Right lobe of liver (tissue), 6 donors: ENCODE measurements at regions not wholly inside any gene's neighbourhood (a gene's known extent, or its start where the extent isn't known, plus 50 kb on each side); places are given as distances from the start of the nearest gene placed in this dataset.

ENCODE experiments used
- ATAC-seq, 4 donors: fragments of 200-7000 bp; cut with Tn5 transposase; one replicate each; pipeline ENCODE4 v1.9.1; 2020; ENCODE audit warnings: mild to moderate bottlenecking in 4 of 4, moderate library complexity in 4 of 4
- DNase-seq, 3 donors: peaks; one replicate each; pipeline ENCODE4 v3.0.0-alpha.2; 2020
- H3K27ac ChIP-seq, 3 donors: fragments of 200-600 bp; one replicate each; pipeline ENCODE4 v1.8.0; 2022
- H3K27me3 ChIP-seq, 2 donors: fragments of 200-600 bp; one replicate each; pipeline ENCODE4 v1.8.0; 2022
- H3K36me3 ChIP-seq, 4 donors: fragments of 200-600 bp; sonication (generic) in 1 of 4; one replicate each; pipeline versions ENCODE4 v1.5.1 to v1.8.0; 2017 to 2022; ENCODE audit warnings: control low read depth in 1 of 4
- H3K4me1 ChIP-seq, 4 donors: fragments of 200-600 bp; sonication (generic) in 1 of 4; one replicate each; pipeline versions ENCODE4 v1.5.1 to v1.8.0; 2017 to 2022; ENCODE audit warnings: control low read depth in 1 of 4
- H3K4me3 ChIP-seq, 3 donors: fragments of 200-600 bp; one replicate each; pipeline ENCODE4 v1.8.0; 2022
- H3K9me3 ChIP-seq, 4 donors: fragments of 200-600 bp; sonication (generic) in 1 of 4; one replicate each; pipeline versions ENCODE4 v1.5.1 to v1.8.0; 2017 to 2022; ENCODE audit warnings: control low read depth in 1 of 4
- POLR2A ChIP-seq: fragments of 450-650 bp; IDR thresholded peaks from one replicate; pipeline ENCODE4 v1.6.1; 2017; ENCODE audit warnings: antibody characterized with exemption, mild to moderate bottlenecking
- WGBS: methylation state at CpG from one replicate; pipeline ENCODE4 v1.1.6; 2018; ENCODE audit warnings: low coverage, low lambda C conversion rate; ENCODE audit not compliant: insufficient coverage; ENCODE audit errors: missing lambda C conversion rate; 5-methylcytosine and 5-hydroxymethylcytosine counted together
- intact Hi-C, 2 donors: fragments of 100-400 bp; cut with DNase I; formaldehyde crosslinking; loops; one replicate each; pipeline versions ENCODE4 v1.11.2 to v1.14.1; 2022
- TF ChIP-seq, protein P1 (sequence below), 4 donors: fragments of 200-600 bp in 3 of 4; fragments of 450-650 bp in 1 of 4; IDR thresholded peaks; one replicate each; pipeline versions ENCODE4 v1.5.1 to v1.8.0; 2016 to 2022; ENCODE audit warnings: antibody characterized with exemption in 4 of 4, mild to moderate bottlenecking in 2 of 4
- donor health status: DM: no; HTN: yes; CAD: no.
- donor health status: DM: no; HTN: no; CAD: no.
- donor health status: DM: no; HTN: no; CAD: no.
- donor health status: DM: no; HTN: yes; CAD: no.
- donor health status: DM: no; HTN: yes; CAD: no.

DNA sequence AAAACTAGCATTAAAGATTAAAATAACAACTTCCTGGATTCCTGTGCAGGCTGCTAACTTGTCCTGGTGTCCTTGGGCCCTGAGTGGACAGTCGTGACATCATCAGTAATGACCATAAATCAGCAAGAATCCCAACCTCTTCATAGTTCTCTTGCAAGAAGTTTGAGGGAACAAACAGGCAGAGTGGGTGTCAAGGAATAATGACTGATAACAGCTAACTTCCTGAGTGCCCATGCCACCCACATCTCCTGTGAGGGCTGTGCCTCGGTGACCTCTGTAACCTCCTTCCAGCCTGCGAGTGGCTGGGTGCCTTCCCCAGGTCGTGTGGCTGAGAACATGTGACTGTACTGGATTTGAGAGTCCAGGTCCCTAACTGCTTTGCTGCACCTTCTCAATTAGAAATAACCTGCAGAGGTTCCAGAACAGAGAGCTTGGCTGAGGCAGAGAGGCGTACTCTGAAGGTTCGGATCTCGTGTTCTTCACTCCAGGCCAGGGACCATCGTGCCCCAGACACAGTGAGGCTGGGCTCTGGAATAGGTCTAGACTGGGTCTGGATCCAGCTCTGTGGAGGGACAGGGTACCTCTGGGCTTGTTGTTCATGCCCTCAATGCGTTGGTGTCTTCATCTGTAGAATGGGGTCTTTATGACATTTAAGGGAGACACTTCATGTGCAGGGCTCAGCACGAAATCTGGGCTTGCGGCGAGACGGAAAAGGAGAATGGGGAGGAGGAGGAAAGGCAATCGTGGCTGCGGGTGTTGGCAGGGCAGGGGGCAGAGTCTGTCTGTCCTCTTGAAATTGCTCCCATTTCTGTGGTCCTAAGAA, 313.1 kb upstream of the ZNF32 start:
- Histone ChIP-seq H3K4me1 (no peaks in the 10 kb centered on the region), H3K27me3 (no peaks in the 10 kb centered on the region), H3K9me3 (no peaks in the 10 kb centered on the region), H3K4me3 (no peak overlapping the region), H3K27ac (peak overlapping the region in 2 of 3 donors; percentile 10 to 43), H3K36me3 (no peaks in the 10 kb centered on the region)
- intact Hi-C loops = no loop called here
- no peak for DNase-seq
- no peak for TF ChIP-seq POLR2A
- TF ChIP-seq, protein P1, sequence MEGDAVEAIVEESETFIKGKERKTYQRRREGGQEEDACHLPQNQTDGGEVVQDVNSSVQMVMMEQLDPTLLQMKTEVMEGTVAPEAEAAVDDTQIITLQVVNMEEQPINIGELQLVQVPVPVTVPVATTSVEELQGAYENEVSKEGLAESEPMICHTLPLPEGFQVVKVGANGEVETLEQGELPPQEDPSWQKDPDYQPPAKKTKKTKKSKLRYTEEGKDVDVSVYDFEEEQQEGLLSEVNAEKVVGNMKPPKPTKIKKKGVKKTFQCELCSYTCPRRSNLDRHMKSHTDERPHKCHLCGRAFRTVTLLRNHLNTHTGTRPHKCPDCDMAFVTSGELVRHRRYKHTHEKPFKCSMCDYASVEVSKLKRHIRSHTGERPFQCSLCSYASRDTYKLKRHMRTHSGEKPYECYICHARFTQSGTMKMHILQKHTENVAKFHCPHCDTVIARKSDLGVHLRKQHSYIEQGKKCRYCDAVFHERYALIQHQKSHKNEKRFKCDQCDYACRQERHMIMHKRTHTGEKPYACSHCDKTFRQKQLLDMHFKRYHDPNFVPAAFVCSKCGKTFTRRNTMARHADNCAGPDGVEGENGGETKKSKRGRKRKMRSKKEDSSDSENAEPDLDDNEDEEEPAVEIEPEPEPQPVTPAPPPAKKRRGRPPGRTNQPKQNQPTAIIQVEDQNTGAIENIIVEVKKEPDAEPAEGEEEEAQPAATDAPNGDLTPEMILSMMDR (IDR thresholded peaks at IDR 0.05) = no peak
- 61% methylated on average over 8 of the region's 15 CpGs for WGBS
- ATAC-seq = peak in 1 of 4 donors; percentile 40

DNA sequence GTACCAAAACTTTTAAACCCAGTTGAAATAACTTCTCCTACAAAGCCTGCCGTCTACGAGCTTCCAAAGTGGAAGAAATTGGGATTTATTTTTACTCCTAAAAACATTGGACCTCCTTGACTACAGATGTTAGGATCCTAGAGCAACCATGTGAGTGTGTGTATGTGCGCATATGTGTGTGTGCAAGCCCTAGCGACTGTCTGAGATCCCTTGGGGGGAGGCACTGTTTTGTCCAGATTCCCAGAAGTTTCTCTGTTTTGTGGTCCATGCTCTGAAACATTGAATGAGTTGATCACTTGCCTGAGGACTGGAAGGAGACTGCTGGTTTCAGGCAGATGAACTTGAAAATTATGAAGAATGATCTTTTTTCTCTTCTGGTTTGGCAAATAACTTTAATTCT, 312.3 kb upstream of the ZNF32 start:
- H3K27ac ChIP-seq = peak overlapping the region in 1 of 3 donors; percentile 8
- WGBS = 60% methylated on average over 4 of the region's 4 CpGs
- H3K4me3 ChIP-seq = no peak overlapping the region
- no peaks in the 10 kb centered on the region for H3K9me3 ChIP-seq
- DNase-seq = no peak
- TF ChIP-seq POLR2A = no peak
- no peaks in the 10 kb centered on the region for H3K27me3 ChIP-seq
- H3K36me3 ChIP-seq = no peaks in the 10 kb centered on the region
- intact Hi-C loops = no loop called here
- ATAC-seq = no peak
- H3K4me1 ChIP-seq = no peaks in the 10 kb centered on the region

DNA sequence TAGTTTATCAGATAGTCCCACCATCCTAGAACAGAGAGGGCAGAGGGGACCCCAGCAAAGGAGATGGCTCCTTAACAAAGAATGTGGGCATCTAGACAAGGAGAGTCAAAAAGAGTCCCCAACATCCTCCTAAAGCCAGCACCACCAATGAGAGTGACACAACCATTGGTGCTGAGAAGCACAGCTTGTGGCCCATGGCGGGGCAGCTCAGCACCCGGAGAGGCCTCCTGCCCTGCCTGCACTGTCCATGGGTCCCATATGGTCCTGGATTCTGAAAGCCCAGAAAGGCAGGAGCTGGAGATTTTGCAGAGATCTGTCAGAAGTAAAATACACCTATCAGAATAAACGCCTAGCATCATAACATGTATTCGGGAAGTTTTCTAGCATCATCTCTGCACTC, 311.8 kb upstream of the ZNF32 start:
- no peaks in the 10 kb centered on the region for H3K4me1 ChIP-seq
- no peak overlapping the region for H3K4me3 ChIP-seq
- intact Hi-C loops = no loop called here
- H3K27me3 ChIP-seq = no peaks in the 10 kb centered on the region
- H3K9me3 ChIP-seq = no peaks in the 10 kb centered on the region
- DNase-seq (no peak), ATAC-seq (no peak)
- WGBS = 92% methylated on average over 2 of the region's 4 CpGs
- H3K36me3 ChIP-seq = no peaks in the 10 kb centered on the region
- peak overlapping the region in 1 of 3 donors; percentile 8 for H3K27ac ChIP-seq
- no peak for TF ChIP-seq POLR2A

DNA sequence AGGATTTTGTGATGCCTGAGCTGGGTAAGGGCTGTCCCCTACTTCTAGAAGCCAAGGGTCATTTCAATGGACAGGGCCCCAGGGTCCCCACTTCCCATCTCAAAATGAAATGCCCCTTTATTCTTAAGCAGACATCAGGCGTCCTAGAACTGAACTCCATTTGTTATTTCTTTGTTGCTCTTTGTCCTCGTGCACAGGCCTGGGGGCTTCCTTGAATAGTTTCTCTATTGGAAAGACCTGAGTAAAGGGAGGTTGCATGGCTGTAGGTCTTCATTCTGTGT, 311.4 kb upstream of the ZNF32 start:
- H3K36me3 ChIP-seq = no peaks in the 10 kb centered on the region
- no peak overlapping the region for H3K4me3 ChIP-seq
- DNase-seq (no peak), ATAC-seq (no peak)
- no peaks in the 10 kb centered on the region for H3K9me3 ChIP-seq
- 20% methylated on average over 2 of the region's 2 CpGs for WGBS
- no peak overlapping the region for H3K27ac ChIP-seq
- TF ChIP-seq, protein P1 (IDR thresholded peaks at IDR 0.05) = no peak
- no peak for TF ChIP-seq POLR2A
- H3K27me3 ChIP-seq = no peaks in the 10 kb centered on the region
- no peaks in the 10 kb centered on the region for H3K4me1 ChIP-seq
- intact Hi-C loops = no loop called here

- Histone ChIP-seq H3K27me3 (no peaks in the 10 kb centered on the region), H3K27ac (no peak overlapping the region), H3K36me3 (no peaks in the 10 kb centered on the region), H3K4me1 (no peaks in the 10 kb centered on the region), H3K9me3 (no peaks in the 10 kb centered on the region), H3K4me3 (no peak overlapping the region)
- no peak for DNase-seq
- WGBS = 58% methylated on average over 5 of the region's 11 CpGs
- ATAC-seq = no peak
- intact Hi-C loops = no loop called here
- TF ChIP-seq, protein P1 (IDR thresholded peaks at IDR 0.05) = no peak
- TF ChIP-seq POLR2A = no peak
Observed at GRCh38 chr10:43959364-43960134, 310.9 kb upstream of the ZNF32 start.
